ENCODE measurements at regions not wholly inside any gene's neighbourhood (a gene's known extent, or its start where the extent isn't known, plus 50 kb on each side); places are given as distances from the start of the nearest gene placed in this dataset.

- no peak overlapping the region for H3K4me2 ChIP-seq (ENCODE audit: low read length)
- peaks cover 9% of the 10 kb centered on the region; the same call in 1 of the 2 replicates for H3K27me3 ChIP-seq (ENCODE audit: low read depth, low read length)
- H3K27ac ChIP-seq (ENCODE audit: low read length): no peak overlapping the region
- no peaks in the 10 kb centered on the region for H3K4me1 ChIP-seq (ENCODE audit: low read length)
- no peak overlapping the region for H3K4me3 ChIP-seq (ENCODE audit: low read length)
- no peak for TF ChIP-seq EZH2phosphoT487 (IDR thresholded peaks at IDR 0.05; ENCODE audit: low read depth)
- TF ChIP-seq, protein P1, sequence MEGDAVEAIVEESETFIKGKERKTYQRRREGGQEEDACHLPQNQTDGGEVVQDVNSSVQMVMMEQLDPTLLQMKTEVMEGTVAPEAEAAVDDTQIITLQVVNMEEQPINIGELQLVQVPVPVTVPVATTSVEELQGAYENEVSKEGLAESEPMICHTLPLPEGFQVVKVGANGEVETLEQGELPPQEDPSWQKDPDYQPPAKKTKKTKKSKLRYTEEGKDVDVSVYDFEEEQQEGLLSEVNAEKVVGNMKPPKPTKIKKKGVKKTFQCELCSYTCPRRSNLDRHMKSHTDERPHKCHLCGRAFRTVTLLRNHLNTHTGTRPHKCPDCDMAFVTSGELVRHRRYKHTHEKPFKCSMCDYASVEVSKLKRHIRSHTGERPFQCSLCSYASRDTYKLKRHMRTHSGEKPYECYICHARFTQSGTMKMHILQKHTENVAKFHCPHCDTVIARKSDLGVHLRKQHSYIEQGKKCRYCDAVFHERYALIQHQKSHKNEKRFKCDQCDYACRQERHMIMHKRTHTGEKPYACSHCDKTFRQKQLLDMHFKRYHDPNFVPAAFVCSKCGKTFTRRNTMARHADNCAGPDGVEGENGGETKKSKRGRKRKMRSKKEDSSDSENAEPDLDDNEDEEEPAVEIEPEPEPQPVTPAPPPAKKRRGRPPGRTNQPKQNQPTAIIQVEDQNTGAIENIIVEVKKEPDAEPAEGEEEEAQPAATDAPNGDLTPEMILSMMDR (IDR thresholded peaks at IDR 0.05; ENCODE audit: low read depth, low read length): no peak
- H3K9me3 ChIP-seq (ENCODE audit: insufficient read depth, low read length): no peaks in the 10 kb centered on the region
- no peaks in the 10 kb centered on the region for H3K79me2 ChIP-seq (ENCODE audit: low read length)
- H3K9ac ChIP-seq (ENCODE audit: low read length): no peak overlapping the region
- H2AFZ ChIP-seq (ENCODE audit: low read depth, low read length): no peak overlapping the region
- H4K20me1 ChIP-seq (ENCODE audit: insufficient read depth, low read length): no peaks in the 10 kb centered on the region
- no peaks in the 10 kb centered on the region for H3K36me3 ChIP-seq (replicated peaks; ENCODE audit: low read depth, low read length)
Measured at GRCh38 chr13:44834404-44834803, 154.9 kb downstream of the NUFIP1 start.

DNA sequence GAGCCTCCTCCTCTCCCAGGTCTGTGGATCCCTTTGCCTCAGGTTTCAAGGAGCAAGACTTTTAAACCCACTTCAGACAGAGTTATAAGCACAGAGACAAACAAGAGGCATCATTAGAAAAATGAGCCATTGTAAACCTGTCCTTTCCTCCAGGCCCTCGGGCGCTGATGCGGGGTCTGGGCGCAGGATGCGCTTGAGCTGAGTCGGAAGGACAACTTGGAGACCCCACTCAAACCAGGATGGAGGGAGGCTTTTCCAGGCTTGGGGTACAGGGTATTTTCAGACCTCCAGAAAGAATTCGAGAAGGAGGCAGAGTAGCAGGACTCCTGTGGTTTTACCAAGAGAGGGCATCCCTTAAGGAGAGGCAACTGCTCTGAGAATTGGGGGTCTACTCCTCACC, 155.6 kb downstream of the NUFIP1 start:
- H3K27ac ChIP-seq (ENCODE audit: low read length): no peak overlapping the region
- no peak for TF ChIP-seq EZH2phosphoT487 (IDR thresholded peaks at IDR 0.05; ENCODE audit: low read depth)
- TF ChIP-seq, protein P1 (IDR thresholded peaks at IDR 0.05; ENCODE audit: low read depth, low read length): no peak
- H3K9me3 ChIP-seq (ENCODE audit: insufficient read depth, low read length): no peaks in the 10 kb centered on the region
- H3K79me2 ChIP-seq (ENCODE audit: low read length): no peaks in the 10 kb centered on the region
- H3K4me2 ChIP-seq (ENCODE audit: low read length): no peak overlapping the region
- peaks cover 9% of the 10 kb centered on the region; the same call in 1 of the 2 replicates for H3K27me3 ChIP-seq (ENCODE audit: low read depth, low read length)
- no peaks in the 10 kb centered on the region for H3K4me1 ChIP-seq (ENCODE audit: low read length)
- H3K4me3 ChIP-seq (ENCODE audit: low read length): no peak overlapping the region
- H3K9ac ChIP-seq (ENCODE audit: low read length): no peak overlapping the region
- H3K36me3 ChIP-seq (replicated peaks; ENCODE audit: low read depth, low read length): no peaks in the 10 kb centered on the region
- no peaks in the 10 kb centered on the region for H4K20me1 ChIP-seq (ENCODE audit: insufficient read depth, low read length)
- no peak overlapping the region for H2AFZ ChIP-seq (ENCODE audit: low read depth, low read length)

DNA sequence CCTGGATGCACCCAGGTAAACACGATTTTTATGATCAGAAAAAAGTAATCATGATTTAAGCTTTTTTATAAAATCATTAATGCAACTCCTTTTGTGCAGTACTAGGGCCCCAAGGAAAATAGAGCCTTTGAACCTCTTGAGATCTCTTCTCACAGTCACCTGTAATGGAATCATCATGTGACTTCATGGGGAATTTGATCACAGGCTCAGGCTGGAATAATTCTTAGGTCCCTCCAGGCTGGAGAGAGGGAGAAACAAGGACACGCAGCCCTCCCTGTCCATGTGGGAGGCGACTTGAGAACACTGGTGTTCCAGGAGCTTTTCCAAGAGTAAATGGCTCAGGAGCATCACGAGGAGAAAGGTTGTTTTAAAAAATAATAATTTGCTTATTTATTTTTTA, 156.1 kb downstream of the NUFIP1 start:
- Histone ChIP-seq H3K9ac (ENCODE audit: low read length) (no peak overlapping the region), H3K4me3 (ENCODE audit: low read length) (no peak overlapping the region), H2AFZ (ENCODE audit: low read depth, low read length) (no peak overlapping the region), H3K27me3 (ENCODE audit: low read depth, low read length) (peaks cover 9% of the 10 kb centered on the region; the same call in 1 of the 2 replicates), H3K4me2 (ENCODE audit: low read length) (no peak overlapping the region), H3K9me3 (ENCODE audit: insufficient read depth, low read length) (no peaks in the 10 kb centered on the region), H3K79me2 (ENCODE audit: low read length) (no peaks in the 10 kb centered on the region), H3K27ac (ENCODE audit: low read length) (no peak overlapping the region), H3K36me3 (replicated peaks; ENCODE audit: low read depth, low read length) (no peaks in the 10 kb centered on the region), H4K20me1 (ENCODE audit: insufficient read depth, low read length) (no peaks in the 10 kb centered on the region), H3K4me1 (ENCODE audit: low read length) (no peaks in the 10 kb centered on the region)
- TF ChIP-seq EZH2phosphoT487 (IDR thresholded peaks at IDR 0.05; ENCODE audit: low read depth): no peak
- TF ChIP-seq, protein P1 (IDR thresholded peaks at IDR 0.05; ENCODE audit: low read depth, low read length): no peak

DNA sequence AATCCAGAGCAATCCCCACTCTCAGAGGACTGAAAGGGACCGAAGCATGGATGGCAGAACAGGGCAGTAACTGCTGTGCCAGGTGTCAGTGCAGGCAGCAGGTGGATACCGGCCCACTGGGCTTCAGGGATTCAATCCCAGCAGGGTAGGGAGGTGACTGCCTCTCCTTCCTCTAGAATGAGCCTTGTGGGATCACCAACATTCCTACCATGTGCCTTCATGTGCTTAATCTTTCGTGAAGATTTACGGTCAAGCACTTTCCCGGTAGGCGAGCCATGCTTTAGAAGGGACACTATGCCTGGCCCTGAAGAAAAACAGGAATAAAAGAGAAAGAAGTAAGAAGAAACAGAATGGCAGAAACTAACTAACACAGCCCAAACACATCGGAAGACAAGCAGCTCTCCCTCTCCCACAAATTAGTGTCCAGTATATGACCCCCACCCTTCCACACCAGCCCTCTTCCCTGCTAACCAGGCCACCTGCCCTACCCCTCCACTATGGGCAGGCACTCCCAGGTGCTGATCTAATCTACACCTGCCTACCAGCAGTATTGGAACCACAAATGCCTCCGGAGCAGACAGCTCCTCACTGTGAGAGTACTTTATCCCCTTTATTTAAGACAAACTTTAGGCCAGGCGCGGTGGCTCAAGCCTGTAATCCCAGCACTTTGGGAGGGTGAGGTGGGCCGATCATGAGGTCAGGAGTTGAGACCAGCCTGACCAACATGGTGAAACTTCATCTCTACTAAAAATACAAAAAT, 162.5 kb downstream of the NUFIP1 start:
- Histone ChIP-seq H3K4me2 (ENCODE audit: low read length) (no peak overlapping the region), H3K9me3 (ENCODE audit: insufficient read depth, low read length) (no peaks in the 10 kb centered on the region), H2AFZ (ENCODE audit: low read depth, low read length) (no peak overlapping the region), H3K27ac (ENCODE audit: low read length) (no peak overlapping the region), H3K27me3 (ENCODE audit: low read depth, low read length) (peaks cover 13% of the 10 kb centered on the region), H3K36me3 (replicated peaks; ENCODE audit: low read depth, low read length) (no peaks in the 10 kb centered on the region), H3K79me2 (ENCODE audit: low read length) (no peaks in the 10 kb centered on the region), H3K9ac (ENCODE audit: low read length) (no peak overlapping the region), H3K4me3 (ENCODE audit: low read length) (no peak overlapping the region), H3K4me1 (ENCODE audit: low read length) (no peaks in the 10 kb centered on the region), H4K20me1 (ENCODE audit: insufficient read depth, low read length) (no peaks in the 10 kb centered on the region)
- no peak for TF ChIP-seq EZH2phosphoT487 (IDR thresholded peaks at IDR 0.05; ENCODE audit: low read depth)
